ENCODE measurements at regions not wholly inside any gene's neighbourhood (a gene's known extent, or its start where the extent isn't known, plus 50 kb on each side); places are given as distances from the start of the nearest gene placed in this dataset.
"Not testable (repeated sequence)": the region's sequence is repeated elsewhere in the genome, so short reads cannot be mapped to it uniquely, and the experiment has no call there.

DNA sequence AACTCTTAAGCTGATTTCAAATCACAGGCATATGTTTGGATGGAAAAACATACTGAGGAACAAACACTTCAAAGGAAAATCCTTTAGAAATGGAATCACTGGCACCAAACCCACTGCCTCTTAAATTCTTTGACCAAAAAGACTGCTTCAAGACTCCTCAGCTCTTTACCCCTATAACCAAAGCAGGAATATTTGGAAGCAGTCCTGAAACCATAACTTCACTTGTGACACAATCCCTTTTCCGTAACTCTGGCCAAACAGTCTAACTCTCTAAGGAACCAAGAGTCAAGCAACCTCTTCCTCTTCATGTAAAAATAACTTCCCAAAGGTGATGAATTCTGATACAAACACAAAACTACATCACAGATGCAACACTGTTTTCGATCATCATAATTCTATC is 104.3 kb downstream of the MTERF1 start:
- DNase-seq (ENCODE audit: low read depth) = no peak

DNA sequence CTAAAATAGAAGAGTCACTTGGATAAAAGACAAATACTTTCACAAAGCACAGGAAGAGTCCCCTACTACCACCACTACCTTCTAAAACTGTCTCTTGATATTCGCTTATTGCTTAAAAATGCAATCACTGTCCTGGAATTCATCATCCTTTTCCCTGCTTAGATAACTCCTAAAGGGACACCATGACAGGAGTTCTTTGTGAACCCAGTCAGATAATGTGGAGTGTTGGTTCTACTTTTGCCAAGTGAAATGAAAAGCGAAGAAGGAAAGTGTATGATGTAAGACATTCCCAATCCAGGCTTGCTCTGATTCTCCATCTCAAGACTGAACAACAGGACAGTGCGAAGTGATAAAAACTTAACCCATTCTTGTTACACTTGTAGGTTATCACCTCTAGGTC is 103.0 kb downstream of the MTERF1 start:
- no peak for DNase-seq (ENCODE audit: low read depth)

DNA sequence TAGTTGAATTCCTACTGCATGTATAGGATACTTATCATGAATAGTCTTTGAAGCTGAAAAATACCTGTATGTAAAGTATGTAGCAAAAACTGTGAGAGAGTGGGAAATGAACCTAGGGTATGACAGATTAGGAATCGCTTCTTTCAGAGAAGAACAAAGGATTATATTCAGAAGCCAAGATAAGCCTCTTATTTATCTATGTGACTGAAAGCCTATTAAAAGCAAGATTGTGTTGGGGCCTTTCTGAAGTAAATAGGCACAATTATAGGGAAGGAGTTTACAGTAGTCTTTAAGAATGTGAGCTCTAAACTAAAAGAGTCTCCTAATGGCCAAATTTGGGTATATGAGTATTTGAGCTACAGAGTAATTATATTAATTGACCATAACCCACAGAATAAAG is 102.1 kb downstream of the MTERF1 start:
- DNase-seq (ENCODE audit: low read depth) = no peak

DNA sequence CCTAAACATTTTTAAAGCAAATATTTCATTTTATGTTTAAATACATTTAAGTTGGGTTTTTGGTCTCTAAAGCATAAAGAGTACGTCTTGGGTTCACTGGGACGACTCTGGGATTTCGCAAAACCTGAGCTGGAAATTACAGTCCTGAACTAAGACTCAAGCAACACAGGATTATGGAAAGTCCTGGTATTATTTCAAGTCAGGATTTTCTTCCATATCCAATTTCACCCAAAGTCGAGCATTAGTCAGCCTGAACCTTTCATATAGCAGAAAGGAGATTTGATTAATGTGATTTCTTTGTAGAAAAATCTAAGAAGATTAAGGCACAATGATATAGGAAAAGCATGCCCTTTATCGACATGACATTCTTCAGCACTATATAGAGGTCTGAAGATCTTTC is 100.0 kb downstream of the MTERF1 start:
- no peak for DNase-seq (ENCODE audit: low read depth)

DNA sequence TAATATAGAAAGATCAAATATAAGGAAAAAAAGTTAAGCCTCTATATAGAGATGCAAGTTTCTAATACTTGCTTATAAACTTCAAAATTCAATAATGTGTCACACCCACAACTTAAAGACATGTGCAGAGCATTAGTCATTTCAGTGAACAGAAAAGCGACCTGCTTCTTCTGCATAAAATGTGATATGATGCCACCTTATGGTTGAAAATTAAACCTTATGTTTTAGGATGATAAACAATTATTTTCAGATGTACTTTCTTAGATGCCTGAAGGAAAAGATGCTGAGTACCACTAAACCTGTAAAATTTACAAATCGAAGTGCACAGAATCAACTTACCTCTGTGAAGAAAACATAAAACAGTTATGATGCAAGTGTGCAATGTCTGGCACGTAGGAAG is 96.0 kb downstream of the MTERF1 start:
- no peak for DNase-seq (ENCODE audit: low read depth)

DNA sequence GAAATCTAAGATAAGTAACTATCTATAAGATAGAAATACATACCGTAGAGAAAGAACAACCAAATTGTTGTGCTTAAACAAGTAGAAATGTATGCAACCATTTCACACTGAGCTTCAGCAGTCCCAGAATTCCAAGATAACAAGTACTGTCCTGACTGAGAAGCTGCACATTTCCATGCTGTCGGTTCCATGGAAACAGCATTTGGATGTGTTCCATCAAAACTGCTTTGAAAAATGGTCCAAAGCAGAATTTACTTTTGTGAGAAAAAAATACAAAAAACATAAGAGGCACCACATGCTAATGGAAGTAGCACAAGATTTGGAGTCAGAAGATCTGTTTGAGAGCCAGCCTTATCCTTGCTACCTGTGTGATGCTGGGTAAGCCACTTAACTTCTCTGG is 92.6 kb downstream of the MTERF1 start:
- DNase-seq (ENCODE audit: low read depth) = no peak

DNA sequence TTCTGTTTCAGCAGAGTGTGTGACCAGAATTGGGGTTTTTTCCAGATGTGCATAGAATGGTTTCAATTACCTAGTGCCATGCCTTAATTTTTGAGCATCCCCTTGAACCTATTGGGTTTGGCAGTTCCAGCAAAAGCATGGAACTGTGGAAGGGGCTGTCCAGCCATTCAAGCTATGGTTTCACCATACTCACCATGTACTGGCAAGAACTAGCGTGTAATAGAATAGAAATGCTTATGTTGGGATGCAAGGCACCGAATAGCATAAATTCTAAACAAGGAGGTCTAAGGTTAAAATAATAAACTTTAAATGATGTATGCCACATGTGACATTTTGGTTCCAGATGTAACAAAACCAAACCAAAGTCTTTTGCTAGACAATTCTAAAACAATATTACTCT is 91.4 kb downstream of the MTERF1 start:
- DNase-seq (ENCODE audit: low read depth) = no peak

DNA sequence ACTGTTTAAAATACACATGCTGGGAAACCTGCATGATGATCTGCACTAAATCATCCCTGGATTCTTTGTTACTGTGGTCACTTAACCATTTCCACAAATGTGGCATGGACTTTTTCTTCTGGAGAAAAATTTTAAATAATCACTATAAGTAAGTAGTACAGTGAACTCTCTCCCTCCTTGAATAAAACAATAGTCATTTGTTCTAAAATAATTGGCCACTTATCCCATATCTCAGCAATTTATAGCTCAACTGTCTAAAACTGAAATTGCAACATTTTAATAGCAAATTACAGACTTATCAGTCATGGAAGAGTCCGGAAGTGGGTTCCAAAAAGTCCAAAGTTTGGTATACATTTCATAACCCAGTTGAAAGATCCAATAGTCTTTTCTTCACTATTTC is 90.9 kb downstream of the MTERF1 start:
- DNase-seq (ENCODE audit: low read depth) = no peak

DNA sequence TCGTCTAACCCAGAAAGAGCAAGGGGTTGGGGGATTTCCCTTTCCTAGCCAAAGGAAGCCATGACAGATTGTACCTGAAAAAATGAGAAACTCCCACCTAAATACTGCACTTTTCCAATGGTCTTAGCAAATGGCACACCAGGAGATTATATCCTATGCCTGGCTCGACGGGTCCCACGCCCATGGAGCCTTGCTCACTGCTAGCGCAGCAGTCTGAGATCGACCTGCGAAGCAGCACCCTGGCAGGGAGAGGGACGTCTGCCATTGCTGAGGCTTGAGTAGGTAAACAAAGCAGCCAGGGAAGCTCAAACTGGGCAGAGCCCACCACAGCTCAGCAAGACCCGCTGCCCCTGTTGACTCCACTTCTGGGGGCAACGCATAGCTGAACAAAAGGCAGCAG is 89.9 kb downstream of the MTERF1 start:
- not testable (repeated sequence) for DNase-seq (ENCODE audit: low read depth)

DNA sequence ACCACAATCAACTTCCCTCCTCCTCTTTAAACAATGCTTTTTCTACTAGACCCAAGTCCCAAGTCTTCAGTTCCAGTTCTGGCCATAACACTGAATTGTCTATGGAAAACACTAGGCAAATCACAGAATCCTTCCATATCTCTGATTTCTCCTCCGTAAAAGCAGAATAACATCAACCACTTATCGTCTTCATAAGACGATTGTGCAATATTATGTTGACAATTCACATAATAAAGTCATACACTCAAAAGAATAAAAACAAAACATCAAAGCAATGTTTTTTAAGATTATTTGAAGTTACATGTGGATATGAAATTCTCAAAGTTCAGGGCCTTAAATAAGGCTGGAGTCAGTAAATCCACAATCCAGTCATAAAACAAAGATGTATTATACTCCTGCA is 84.4 kb downstream of the MTERF1 start:
- no peak for DNase-seq (ENCODE audit: low read depth)

DNA sequence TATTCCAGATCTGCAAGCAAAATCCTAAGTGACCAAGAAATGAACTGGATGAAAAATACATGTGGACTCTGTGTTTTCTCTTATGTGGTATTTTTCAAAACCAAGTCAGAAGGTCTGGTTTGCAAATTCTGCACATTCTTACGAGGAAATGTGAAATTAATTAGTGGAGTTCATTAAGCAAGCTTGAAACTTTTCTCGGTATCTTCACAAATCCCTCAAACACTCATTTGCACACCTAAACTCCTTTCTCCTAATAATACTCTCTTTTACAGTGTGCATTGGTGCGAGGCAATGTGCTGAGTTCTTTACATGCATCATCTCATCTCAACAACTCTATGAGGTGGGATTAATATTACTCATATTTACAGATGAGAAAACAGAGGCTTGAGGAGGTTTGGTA is 82.1 kb downstream of the MTERF1 start:
- no peak for DNase-seq (ENCODE audit: low read depth)

DNA sequence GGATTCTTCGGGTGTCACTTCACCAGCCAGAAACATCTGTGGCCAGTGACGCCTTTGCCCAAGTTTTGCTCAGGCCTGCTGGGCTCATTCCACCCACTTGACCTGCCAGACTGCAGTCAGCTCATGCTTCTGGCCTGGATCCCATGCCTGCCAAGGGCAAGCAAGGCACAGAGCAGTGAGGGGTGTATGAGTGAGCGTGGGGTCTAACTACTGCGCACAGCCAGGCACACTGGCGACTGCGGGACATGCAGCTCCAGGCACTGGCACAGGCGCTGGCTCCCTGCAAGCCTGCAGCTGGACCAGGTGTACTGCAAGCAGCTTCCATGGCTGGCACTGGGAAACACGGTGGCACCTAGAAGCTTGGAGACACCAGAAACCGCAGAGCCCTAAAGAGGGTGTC is 80.1 kb downstream of the MTERF1 start:
- no peak for DNase-seq (ENCODE audit: low read depth)

DNA sequence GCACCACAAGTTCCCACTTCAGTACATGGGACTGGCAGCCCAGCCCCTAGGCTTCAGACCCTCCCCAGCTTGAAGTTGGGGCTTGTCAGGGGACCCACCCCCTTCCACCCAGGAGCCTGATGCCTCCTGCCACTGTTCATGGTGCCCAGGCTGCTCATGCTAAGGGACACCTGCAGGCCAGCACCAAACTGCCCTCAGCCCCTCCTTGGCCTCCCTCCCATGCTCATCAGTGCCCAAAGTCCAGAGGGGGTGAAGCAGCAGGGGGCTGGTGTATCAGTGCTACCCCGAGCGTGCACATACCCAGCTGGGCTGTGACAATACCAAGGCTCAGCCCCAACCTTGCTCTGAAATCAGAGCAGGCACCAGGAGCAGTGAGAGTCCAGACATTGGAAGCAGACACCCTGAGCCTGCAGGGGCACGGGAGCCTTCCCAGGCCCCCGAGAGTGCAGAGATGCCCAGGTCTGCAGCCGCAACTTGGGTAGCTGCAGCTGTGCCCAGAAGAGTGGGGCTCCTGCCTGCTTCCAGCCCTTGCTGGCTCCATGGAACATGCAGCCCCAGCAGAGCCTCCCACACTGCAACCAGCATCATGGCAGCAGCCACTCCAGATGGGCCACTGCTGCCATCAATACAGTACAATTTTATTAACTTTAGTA is 79.0 kb downstream of the MTERF1 start:
- no peak for DNase-seq (ENCODE audit: low read depth)

DNA sequence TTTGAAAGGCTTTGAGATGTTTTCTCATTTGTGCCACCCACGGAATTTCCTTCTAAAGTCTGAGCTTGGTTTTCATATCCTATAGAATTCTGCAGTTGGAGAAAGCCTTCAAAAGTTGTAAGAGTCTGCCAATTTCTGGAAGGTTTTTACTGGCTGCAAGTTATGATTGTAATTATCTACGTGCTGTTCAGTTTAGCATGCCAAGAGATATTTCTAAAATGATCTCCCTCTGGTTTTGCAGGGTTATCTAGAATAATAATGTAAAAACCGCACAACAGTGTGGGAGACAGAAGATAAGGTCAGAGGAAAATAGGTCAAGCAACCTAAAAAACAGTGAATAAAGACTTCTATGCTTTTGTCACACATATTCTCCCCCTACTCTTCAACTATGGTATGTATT is 69.3 kb downstream of the MTERF1 start:
- no peak for DNase-seq (ENCODE audit: low read depth)

DNA sequence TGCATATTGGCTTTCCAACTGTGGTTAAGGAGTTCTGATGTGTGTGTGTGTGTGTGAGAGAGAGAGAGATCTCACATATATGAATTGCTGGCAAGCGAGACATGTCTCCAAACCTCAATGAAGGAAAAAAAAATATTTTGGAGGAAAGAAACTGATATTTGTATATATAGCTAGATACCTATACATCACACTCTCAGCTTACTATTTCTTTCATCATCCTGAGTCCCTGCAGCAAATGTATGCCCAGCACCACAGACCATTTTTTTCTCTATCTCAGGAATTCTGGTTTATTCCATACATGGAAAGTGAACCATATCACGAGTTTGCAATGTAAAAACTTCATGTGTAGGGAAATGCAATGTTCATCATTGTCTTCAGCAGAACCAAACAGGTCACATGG is 68.9 kb downstream of the MTERF1 start:
- no peak for DNase-seq (ENCODE audit: low read depth)

DNA sequence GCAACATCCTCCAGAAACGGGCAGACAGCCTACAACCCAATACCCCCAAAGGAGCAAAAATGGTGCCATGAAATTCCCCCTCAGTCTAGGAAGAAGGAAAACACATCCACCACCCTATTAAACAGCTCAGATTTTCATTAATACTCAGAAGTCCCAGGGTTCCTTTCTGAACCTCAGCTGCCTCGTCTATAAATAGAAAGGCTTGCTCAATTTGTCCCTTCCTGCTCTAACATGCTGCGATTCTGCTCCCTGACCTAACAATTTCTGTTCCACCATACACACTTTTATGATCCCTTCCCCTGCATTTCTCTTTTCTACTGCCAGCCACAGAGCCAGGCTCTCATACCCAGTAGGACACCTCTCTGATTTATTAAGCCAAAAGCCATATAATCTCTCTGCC is 68.1 kb downstream of the MTERF1 start:
- DNase-seq (ENCODE audit: low read depth) = no peak

DNA sequence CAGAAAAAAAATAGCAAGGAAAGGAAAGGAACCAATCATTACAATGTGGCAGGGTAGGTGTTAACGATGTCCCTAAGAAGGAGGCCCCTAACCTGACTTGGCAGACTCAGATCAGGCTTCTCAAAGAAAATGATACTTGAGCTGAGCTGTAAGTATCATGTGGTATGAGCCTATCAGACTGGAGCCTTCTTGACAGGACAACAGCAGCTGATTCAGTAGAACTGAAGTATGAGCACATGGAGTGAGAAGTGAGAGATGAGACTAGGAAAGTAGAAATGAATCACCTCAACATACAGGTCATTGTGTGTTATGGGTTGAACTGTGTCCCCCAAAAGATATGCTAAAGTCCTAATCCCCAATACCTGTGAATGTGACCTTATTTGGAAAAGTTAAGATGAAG is 66.3 kb downstream of the MTERF1 start:
- DNase-seq (ENCODE audit: low read depth) = no peak
